Fibroblast of skin of right biceps (primary cell): ENCODE measurements at regions not wholly inside any gene's neighbourhood (a gene's known extent, or its start where the extent isn't known, plus 50 kb on each side); places are given as distances from the start of the nearest gene placed in this dataset.
"Not testable (repeated sequence)": the region's sequence is repeated elsewhere in the genome, so short reads cannot be mapped to it uniquely, and the experiment has no call there.

ENCODE experiments used
- DNase-seq: peaks from one replicate; pipeline ENCODE4 v3.0.0-alpha.2; 2013

DNA sequence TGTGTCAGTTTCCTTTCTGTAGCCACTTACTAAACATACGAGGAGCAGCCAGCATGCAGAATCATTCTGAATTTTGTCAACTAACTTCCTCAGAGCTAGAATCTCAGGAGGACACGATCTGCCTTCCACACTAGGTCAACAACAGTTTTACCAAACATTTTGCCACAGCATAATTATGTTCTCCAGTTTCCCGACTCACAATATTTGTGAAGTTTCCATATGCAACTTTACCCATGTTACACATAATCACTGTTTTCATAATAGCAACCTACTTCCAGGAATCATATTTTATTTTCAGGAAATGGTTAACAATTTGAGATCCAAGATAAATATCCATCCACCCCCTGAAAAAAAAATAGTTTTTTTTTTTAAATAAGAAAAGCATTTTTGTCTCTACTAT, 595.0 kb downstream of the PYDC2 start:
- no peak for DNase-seq

DNA sequence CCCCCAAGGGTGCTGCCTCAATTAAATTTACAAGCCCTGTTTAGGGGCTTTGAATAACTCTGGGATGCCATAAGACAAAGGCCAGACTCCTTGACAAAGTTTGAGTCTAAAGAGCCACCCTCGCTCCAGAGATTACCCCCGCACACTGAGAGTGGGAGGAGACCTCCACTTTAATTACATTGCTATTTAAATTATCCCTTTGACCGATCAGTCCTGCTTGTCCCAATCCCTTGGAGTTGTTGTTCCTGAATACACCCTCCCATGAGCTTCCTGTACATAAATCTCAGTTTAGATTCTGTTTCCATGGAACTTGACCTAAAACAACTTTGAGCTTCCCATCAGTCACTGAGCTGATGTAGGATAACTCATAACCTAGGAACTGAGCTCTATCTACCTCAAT, 596.3 kb downstream of the PYDC2 start:
- no peak for DNase-seq

DNA sequence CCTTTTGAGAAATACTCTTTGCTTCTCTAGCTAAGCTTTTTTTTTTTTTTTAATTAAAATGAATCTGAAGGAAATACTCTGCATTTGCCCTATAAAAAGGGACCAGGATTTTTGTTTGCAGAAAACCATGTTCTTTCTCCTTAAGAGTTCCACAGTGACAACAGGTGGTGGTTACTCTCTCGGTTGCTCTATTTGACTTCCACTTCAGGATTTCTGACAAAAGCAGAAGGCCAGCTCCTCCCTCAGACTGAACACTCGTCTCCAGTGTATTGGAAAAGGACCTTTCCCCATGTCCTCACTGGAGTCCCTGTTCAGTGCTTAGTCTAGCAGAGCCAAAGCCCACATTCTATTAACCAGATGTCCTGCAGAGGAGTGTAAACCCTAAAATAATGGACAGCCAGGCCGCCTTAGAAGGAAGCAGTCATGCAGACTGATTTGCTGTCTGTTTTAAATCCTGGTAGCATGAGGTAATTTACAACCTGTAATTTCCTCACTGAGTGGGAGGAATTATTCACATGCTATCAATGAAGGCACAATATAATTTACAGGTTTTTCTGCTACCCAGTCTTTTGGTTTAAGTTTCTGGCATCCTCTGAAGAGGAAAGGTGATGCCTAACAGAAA, 599.3 kb downstream of the PYDC2 start:
- no peak for DNase-seq

DNA sequence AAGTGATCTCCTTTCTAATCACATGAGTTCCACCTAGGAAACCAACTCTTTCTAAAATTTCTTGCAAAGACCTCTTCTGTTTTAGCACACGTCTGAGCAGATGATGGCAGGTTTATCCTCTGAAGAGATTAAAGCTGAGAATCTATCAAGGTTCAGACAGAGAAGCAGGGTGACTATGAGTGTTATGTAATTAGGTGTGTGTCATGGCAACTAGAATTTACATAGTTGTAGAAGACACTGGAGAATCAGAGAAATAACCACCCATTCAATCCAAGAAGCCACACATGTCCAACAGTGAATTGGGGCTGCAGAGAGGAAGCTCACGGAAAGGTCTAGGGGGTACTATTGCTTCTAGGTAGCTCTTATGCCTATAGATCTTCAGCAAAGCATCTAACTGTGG, 600.5 kb downstream of the PYDC2 start:
- no peak for DNase-seq

DNA sequence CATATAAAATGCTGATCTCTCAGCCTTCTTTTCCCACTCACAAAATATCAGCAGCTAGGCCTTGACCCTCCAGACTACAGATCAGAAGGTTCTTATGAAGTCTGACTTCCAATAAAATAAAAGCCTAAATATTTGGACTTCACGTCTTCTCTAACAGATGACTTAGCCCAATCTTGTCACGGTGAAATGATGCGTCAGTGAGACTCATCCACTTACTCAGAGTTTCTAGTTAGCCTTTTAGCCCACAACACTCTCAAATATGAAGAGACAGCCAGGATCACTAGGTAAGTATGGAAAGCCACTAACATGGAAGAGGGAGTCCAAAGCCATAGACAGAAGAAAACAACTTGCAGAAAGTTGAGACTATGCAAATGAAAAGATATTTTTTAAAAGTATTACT, 601.2 kb downstream of the PYDC2 start:
- peak; percentile 14 for DNase-seq

DNA sequence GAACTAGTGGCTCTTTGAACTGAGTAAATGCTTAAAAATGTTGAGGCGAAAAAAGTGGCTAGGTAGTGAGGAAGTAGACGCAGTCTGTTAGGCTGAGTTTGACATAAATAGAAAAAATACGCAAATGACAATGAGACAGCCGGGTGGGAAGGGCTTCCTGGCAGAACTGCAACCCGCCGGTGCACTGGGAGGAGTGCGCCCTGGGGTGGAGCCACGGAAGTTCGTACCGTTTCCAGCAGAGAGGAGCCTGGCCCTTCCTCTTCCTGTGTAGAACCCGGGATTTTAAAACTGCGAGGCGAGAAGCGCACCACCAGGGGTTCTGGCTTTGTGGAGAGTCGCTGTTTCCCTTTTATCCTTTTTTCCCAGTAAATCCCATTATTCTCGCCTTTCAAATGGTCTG, 602.6 kb downstream of the PYDC2 start:
- peak; percentile 55 for DNase-seq

DNA sequence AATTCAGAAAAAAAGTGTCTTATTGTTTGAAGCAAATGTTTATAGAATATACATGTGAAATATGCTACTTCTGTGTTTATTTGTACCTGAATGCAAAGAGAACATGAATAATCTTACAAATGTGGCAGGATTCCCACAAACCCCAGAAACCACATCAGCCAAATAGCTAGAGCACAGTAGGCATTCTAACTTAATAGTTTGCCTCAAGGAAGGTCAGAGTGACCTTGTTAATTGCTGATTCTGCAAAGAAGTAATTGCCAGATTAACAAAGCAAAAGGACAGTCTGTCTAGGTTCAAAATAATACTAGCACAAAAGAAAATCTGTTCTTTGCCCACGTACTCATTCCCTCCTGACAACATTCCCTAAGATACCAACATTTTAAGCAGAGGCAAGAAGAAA, 604.0 kb downstream of the PYDC2 start:
- DNase-seq, result no peak

DNA sequence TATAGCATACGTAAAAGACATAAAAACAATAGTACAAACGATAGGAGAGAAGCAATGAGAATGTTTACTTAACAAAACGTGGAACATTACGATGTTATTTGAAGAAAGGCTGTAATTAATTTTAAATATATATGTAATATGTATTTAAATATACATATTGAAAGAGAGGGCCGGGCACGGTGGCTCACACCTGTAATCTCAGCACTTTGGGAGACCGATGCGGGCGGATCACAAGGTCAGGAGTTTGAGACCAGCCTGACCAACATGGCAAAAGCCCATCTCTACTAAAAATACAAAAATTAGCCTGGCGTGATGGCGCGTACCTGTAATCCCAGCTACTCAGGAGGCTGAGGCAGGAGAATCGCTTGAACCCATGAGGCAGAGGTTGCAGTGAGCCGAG, 605.3 kb downstream of the PYDC2 start:
- DNase-seq, result not testable (repeated sequence)

DNA sequence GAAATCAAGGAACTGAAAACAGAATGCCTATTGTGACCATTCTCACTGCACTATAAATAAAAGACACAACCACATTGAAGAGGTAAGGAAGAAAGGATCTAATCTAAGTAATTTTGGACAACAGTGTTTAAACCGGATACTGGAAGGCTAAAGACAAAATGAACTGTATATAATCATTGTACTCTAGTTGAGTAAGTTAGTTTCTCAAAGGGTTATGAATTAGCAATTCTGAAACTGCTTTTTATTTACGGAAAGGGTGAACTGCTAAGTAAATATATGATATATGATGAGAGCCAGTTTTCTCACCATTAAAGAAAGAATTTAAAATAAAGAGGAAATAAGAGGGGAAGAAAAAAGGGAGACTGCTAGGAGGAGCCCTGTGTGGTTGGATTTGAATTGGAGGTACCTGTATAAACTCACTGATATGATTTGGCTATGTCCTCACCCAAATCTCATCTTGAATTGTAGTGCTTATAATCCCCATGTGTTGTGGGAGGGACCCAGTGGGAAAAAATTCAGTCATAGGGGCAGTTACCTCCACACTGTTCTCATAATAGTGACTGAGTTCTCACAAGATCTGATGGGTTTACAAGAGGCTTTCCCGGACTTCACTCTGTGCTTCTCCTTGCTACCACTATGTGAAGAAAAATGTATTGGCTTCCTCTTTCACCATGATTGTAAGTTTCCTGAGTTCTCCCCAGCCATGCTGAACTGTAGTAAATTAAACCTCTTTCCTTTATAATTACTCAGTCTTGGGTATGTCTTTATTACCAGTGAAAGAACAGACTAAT, 607.7 kb downstream of the PYDC2 start:
- DNase-seq, result no peak

DNA sequence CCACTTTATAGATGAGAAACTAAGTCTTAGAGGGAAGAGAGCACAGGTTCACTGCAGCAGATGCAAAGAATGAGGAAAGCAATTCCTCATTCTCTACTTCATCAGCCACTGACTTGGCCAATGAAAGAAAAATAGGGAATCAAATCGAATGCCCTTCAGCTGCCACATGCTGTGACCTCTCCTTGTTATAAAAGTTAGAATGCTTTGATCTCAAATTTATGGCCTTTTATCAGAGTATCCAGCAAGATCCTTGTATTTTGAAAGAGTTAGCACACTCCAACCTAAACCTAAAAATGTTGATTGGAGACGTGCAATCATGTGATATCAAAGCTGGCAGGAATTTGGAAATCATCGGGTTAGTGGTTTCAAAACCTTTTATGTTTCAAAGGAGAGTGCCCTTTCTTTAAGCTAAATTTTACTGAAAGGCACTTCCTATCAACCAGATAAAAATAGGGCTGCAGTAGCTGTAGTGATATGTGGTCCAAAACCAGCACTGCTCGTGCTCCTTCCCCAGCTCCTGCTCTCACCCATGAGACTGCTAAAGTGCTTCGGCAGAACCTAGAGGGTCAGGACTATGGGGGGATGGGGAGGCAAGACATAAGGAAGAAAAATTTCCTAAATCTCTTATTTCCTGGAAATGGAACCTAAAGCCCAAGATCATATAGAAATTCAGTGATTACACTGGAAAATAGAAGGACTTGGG, 617.0 kb downstream of the PYDC2 start:
- no peak for DNase-seq

DNA sequence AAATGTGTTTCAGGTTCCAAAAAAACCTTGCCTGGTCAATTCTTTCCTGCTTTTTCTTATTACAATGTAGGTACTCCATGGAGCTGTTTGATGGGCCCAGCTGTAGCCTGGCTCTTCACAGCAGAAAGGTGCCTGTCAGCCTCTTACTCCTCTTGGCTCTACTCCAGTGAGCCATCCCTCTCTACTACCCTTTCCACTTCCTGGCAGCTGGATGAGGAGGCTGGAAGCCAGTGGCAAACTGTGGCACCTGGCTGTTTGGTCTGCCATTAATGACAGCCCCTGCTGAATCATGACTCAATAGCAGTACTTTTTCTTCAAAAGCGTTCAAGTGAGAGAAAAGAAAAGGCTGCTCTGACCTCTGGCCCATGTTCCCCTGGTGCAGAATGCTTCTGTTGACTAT, 618.1 kb downstream of the PYDC2 start:
- DNase-seq, result no peak

DNA sequence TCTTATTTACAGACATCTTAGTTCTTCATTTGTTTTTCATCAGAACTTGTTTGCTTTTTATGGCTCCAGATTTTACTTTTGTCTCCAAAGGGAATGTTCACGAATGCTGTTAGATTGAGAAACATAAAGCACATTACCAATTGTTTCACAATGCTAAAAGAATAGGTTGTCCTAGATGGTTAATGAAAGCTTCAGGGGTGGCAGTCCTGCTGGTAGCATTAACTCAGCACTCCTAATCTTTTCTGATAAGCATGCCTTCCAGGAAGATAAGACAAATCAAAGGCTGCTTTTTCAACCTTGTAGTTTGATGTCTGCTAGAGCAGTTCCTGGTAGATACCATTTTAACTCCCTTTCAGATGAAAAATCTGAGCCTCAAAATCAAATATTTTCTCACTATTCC, 619.4 kb downstream of the PYDC2 start:
- no peak for DNase-seq

DNA sequence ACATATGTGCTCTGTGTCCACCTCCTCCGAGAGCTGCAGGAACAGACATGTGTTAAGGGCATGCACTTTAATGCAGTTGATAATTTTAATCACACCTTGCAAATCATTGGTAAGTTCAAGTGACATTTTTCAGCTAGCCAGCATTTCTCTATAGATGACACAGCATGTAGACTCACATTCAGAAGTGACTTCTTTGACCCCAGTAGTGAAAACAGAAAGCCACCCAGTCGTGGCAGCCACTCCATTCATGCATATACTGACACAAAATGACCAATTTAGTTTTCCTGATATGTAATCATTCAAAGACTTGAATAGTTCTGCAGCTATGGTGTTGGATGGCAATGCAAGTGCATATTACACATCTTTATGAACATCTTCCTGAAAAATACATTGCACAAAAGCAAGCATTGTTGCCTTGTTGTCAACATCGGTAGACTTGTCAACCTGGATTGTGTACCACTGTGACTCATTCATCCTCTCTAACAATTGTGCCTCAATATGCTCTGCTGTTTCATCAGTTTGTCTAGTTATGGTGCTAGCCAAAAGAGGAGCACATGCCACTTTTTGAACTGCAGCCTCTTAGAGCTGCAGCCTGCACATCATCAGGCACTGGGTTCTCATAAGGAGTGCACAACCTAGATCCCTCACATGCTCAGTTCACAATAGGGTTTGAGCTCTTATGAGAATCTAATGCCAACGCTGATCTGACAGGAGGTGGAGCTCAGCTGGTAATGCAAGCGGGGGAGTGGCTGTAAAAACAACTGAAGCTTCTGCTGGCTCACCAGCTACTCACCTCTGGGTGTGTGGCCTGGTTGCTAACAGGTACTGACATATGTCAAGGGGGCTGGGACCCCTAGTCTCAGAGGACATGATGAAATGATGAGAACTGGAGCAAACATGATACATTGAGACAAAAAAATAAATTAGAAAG, 622.0 kb downstream of the PYDC2 start:
- DNase-seq, result no peak
